Type B pancreatic cell (in vitro differentiated cells): ENCODE measurements at regions not wholly inside any gene's neighbourhood (a gene's known extent, or its start where the extent isn't known, plus 50 kb on each side); places are given as distances from the start of the nearest gene placed in this dataset.

Source experiments
- DNase-seq: peaks from one replicate; pipeline ENCODE4 v3.0.0; 2021; ENCODE audit warnings: mixed read lengths; ENCODE audit not compliant: unreplicated experiment; ENCODE audit errors: extremely low spot score
- H3K27ac Mint-ChIP-seq: 2 replicates; pipeline ENCODE4 v1.8.0; 2021; ENCODE audit warnings: mild to moderate bottlenecking, mixed read lengths
- H3K27me3 Mint-ChIP-seq: 2 replicates; pipeline ENCODE4 v1.8.0; 2021; ENCODE audit warnings: mixed read lengths
- H3K36me3 Mint-ChIP-seq: 2 replicates; pipeline ENCODE4 v1.8.0; 2021; ENCODE audit warnings: mixed read lengths
- H3K4me1 Mint-ChIP-seq: one replicate; pipeline ENCODE4 v1.8.0; 2021; ENCODE audit warnings: mixed read lengths; ENCODE audit not compliant: unreplicated experiment
- H3K4me3 Mint-ChIP-seq: 2 replicates; pipeline ENCODE4 v1.8.0; 2021; ENCODE audit warnings: mild to moderate bottlenecking, mixed read lengths
- H3K9me3 Mint-ChIP-seq: 2 replicates; pipeline ENCODE4 v1.8.0; 2021; ENCODE audit warnings: mixed read lengths
- TF ChIP-seq, protein P1 (sequence below): fragments of 200-600 bp; sonication (generic); conservative IDR thresholded peaks from 2 replicates; pipeline ENCODE4 v1.5.0; 2021; ENCODE audit warnings: antibody characterized with exemption, mild to moderate bottlenecking

DNA sequence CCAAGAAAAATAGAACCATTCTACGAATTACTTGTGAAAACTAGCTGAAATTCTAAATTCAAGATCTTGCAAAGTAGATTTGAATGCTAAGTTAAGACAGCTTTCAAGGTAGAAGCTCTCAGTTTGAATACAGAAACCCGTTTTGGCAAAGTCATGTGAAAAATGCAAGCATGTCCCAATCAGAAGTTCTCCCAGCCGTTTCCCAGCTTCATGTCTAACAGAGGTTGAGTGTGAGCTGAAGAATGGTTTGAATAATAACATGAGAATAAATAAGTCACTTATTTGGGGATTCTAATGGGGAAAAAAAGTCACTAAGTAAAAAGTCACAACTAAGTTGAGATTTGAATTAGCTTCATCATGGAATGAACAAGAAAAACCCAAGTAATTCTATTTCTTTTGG is 152.5 kb upstream of the MAP3K1 start:
- H3K4me1 Mint-ChIP-seq = peaks cover 11% of the 10 kb centered on the region
- DNase-seq = no peak
- no peaks in the 10 kb centered on the region for H3K36me3 Mint-ChIP-seq
- no peak overlapping the region for H3K4me3 Mint-ChIP-seq
- TF ChIP-seq, protein P1, sequence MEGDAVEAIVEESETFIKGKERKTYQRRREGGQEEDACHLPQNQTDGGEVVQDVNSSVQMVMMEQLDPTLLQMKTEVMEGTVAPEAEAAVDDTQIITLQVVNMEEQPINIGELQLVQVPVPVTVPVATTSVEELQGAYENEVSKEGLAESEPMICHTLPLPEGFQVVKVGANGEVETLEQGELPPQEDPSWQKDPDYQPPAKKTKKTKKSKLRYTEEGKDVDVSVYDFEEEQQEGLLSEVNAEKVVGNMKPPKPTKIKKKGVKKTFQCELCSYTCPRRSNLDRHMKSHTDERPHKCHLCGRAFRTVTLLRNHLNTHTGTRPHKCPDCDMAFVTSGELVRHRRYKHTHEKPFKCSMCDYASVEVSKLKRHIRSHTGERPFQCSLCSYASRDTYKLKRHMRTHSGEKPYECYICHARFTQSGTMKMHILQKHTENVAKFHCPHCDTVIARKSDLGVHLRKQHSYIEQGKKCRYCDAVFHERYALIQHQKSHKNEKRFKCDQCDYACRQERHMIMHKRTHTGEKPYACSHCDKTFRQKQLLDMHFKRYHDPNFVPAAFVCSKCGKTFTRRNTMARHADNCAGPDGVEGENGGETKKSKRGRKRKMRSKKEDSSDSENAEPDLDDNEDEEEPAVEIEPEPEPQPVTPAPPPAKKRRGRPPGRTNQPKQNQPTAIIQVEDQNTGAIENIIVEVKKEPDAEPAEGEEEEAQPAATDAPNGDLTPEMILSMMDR = no peak
- no peaks in the 10 kb centered on the region for H3K27me3 Mint-ChIP-seq
- no peak overlapping the region for H3K27ac Mint-ChIP-seq
- peaks cover 4% of the 10 kb centered on the region for H3K9me3 Mint-ChIP-seq

DNA sequence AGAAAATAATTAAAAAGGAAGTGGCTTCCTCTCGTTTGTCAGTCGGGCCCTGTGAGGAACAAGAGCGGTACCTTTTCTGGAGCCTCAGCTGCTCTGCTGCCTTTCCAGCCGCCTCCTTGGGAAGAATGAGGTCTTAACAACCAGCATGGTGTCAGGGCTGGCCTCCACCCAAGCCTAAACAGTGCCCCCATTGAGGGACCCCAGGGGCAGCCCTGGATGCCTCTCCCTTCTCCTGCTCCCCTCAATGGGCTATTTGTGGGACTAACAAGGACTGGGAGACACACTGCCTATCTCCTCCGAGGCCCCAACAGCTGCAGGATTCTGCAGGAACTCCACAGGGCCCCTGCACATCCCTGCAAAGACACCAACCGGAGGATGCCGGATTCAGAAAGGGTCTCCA is 155.4 kb upstream of the MAP3K1 start:
- Mint-ChIP-seq H3K4me1 (peaks cover 11% of the 10 kb centered on the region), H3K4me3 (no peak overlapping the region), H3K27ac (no peak overlapping the region), H3K36me3 (no peaks in the 10 kb centered on the region), H3K27me3 (no peaks in the 10 kb centered on the region), H3K9me3 (no peaks in the 10 kb centered on the region)
- TF ChIP-seq, protein P1 = no peak
- no peak for DNase-seq

DNA sequence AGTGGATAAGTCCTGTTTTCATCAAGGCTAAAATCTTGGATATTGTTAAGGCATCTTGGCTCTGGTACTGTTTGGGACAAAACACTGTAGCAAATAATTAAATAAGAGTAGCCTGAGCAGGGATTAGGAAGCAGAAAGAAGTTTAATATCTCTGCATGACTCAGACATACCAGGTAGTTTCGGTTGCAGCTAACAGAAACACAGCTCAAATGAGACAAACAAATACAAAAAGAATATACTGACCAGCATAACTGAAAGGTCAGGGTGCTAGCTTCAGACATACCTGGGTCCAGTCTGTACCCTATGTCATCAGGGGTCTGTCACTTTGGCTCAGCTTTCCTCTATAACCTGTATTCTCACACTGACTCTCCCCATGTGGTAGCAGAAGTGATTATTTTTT is 156.4 kb upstream of the MAP3K1 start:
- Mint-ChIP-seq H3K27me3 (no peaks in the 10 kb centered on the region), H3K4me3 (no peak overlapping the region), H3K9me3 (no peaks in the 10 kb centered on the region), H3K27ac (no peak overlapping the region), H3K4me1 (peaks cover 11% of the 10 kb centered on the region), H3K36me3 (no peaks in the 10 kb centered on the region)
- TF ChIP-seq, protein P1 = no peak
- no peak for DNase-seq

DNA sequence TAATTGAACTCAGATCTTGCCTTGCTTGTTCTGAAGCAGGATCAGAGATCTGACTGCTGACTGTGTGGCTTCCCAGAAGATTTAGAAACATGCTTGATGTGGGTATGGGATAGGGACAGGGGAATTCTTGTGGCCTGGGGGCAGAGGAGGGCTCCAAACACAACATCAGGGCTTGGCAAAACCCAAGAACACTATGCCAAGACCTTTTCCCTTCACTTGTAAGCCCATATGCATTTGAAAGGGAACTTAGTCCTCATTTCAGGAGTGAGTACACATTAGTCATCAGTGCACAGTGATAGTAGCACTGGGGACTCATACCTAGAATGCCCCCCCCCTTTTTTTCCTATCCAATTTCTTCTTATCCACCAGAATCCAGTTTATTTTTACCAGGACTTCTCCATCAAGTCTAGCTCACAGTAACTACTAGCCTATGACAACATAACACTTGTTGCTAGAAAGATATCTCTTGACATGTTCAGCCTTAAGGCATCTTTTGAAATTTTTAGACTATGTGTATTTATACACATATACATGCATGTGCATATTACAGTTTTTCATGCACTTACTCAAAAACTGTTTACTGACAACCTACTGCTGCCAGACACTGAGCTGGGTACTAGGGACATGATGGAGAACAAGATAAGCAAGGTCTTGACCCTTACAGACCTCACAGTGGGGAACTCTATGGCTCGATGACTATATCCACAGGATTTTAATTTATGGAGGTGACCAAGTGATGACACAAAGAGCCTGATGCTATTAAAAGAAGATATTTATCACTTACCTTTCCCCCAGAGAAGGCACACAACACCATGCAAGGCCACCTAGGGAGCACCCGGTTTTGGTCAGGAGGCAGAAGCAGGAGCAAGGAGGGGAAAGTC is 158.3 kb upstream of the MAP3K1 start:
- no peaks in the 10 kb centered on the region for H3K27me3 Mint-ChIP-seq
- TF ChIP-seq, protein P1 = no peak
- H3K4me1 Mint-ChIP-seq = peaks cover 3% of the 10 kb centered on the region
- no peak for DNase-seq
- no peaks in the 10 kb centered on the region for H3K9me3 Mint-ChIP-seq
- H3K36me3 Mint-ChIP-seq = no peaks in the 10 kb centered on the region
- no peak overlapping the region for H3K27ac Mint-ChIP-seq
- H3K4me3 Mint-ChIP-seq = no peak overlapping the region

DNA sequence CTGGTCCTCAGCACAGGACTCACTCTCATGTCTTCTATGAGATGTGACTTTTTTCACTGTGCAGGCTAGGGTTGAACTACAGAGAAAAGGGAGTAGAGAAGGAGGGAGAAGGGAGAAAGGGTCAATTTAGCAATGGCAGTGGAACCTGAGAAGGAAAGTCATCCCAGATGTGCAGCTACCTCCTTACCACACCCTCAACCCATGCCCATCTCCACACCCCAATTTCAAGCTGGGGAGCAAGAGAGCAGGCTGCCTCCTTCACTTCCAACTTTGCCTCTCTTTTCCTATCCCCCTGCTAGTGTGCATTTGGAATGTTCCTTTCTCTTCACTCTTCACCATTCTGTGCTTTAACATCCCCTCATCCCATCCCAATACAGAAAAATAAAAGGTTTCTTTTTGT is 163.5 kb upstream of the MAP3K1 start:
- Mint-ChIP-seq H3K9me3 (peaks cover 4% of the 10 kb centered on the region), H3K27me3 (no peaks in the 10 kb centered on the region), H3K4me1 (peaks cover 20% of the 10 kb centered on the region), H3K4me3 (no peak overlapping the region), H3K27ac (no peak overlapping the region), H3K36me3 (no peaks in the 10 kb centered on the region)
- no peak for DNase-seq
- TF ChIP-seq, protein P1 = no peak
